HCT116 (cell line): ENCODE measurements at regions not wholly inside any gene's neighbourhood (a gene's known extent, or its start where the extent isn't known, plus 50 kb on each side); places are given as distances from the start of the nearest gene placed in this dataset.

Source experiments
- ATAC-seq: fragments of 200-7000 bp; cut with Tn5 transposase; 2 replicates; pipeline ENCODE4 v1.9.1; 2020; ENCODE audit warnings: mild to moderate bottlenecking, moderate library complexity
- BruUV-seq: library from RNA; stranded (reverse); fragments of 400-500 nt; replicated peaks from 2 replicates; lab custom pipeline; 2021; lab: Mats Ljungman, UMichigan
- CTCF ChIA-PET: fragments of 300-600 bp; sonication (Branson Sonifier 250); formaldehyde crosslinking; loops from one replicate; lab custom pipeline; 2021; ENCODE audit warnings: antibody characterized with exemption; lab: Charles Lee
- POLR2A ChIA-PET: fragments of 300-600, 350-600 bp; sonication (Branson Sonifier 250); formaldehyde crosslinking; loops from one replicate; lab custom pipeline; 2021; ENCODE audit warnings: antibody characterized with exemption; lab: Charles Lee
- RAD21 ChIA-PET, 2 experiments: fragments of 300-600 bp; sonication (Branson Sonifier 250); formaldehyde crosslinking; loops; one replicate each; lab custom pipeline; 2023; ENCODE audit warnings: low total read pairs in 2 of 2; ENCODE audit not compliant: uncharacterized antibody in 2 of 2, unreplicated experiment in 2 of 2, low non-redundant PET in 1 of 2; lab: Charles Lee
- DNase-seq: peaks from one replicate; pipeline ENCODE4 v3.0.0-alpha.2; 2010; ENCODE audit warnings: low read depth, low spot score
- H2AFZ ChIP-seq: fragments of 200-600 bp; shearing (Covaris generic), sonication (generic); 2 replicates; pipeline ENCODE4 v1.6.1; 2017; ENCODE audit warnings: low read depth, mixed run types, mixed read lengths, antibody characterized with exemption, low read length; ENCODE audit not compliant: poor library complexity, severe bottlenecking
- H3K27ac ChIP-seq: 2 replicates; pipeline ENCODE4 v1.5.1; 2012; ENCODE audit warnings: low read depth, low read length
- H3K27me3 ChIP-seq: fragments of 200-600 bp; sonication (generic); 2 replicates; pipeline ENCODE4 v1.6.1; 2016; ENCODE audit warnings: mixed run types, low read length, mixed read lengths; ENCODE audit not compliant: insufficient read depth
- H3K36me3 ChIP-seq, 2 experiments: fragments of 200-500 bp in 1 of 2; fragments of 200-600 bp in 1 of 2; sonication (Bioruptor generic) in 1 of 2; sonication (generic) in 1 of 2; 2 replicates each; pipeline versions ENCODE4 v1.5.1 to v1.6.1; 2014 to 2016; ENCODE audit warnings: low read length in 2 of 2, inconsistent platforms in 1 of 2, mixed read lengths in 1 of 2, mixed run types in 1 of 2; ENCODE audit not compliant: insufficient read depth in 2 of 2, control insufficient read depth in 1 of 2
- H3K4me1 ChIP-seq, 2 experiments: fragments of 200-600 bp in 1 of 2; sonication (generic) in 1 of 2; 2 replicates each; pipeline versions ENCODE4 v1.5.1 to v1.6.1; 2012 to 2017; ENCODE audit warnings: low read length in 2 of 2, inconsistent platforms in 1 of 2, mild to moderate bottlenecking in 1 of 2, mixed read lengths in 1 of 2, mixed run types in 1 of 2, moderate library complexity in 1 of 2; ENCODE audit not compliant: insufficient read depth in 2 of 2, control insufficient read depth in 1 of 2
- H3K4me2 ChIP-seq: fragments of 200-600 bp; sonication (generic); 2 replicates; pipeline ENCODE4 v1.6.1; 2017; ENCODE audit warnings: mixed run types, low read length, mixed read lengths
- H3K4me3 ChIP-seq, 2 experiments: fragments of 200-600 bp in 1 of 2; sonication (generic) in 1 of 2; replicated peaks in 1 of 2; 2 replicates each; pipeline ENCODE4 v1.5.1; 2011 to 2016; ENCODE audit warnings: low read length in 2 of 2, control low read depth in 1 of 2, low read depth in 1 of 2, mild to moderate bottlenecking in 1 of 2, mixed read lengths in 1 of 2, mixed run types in 1 of 2
- H3K79me2 ChIP-seq: fragments of 200-600 bp; sonication (generic); 2 replicates; pipeline ENCODE4 v1.6.1; 2017; ENCODE audit warnings: mild to moderate bottlenecking, mixed run types, low read length, moderate library complexity, mixed read lengths; ENCODE audit not compliant: insufficient read depth
- H3K9ac ChIP-seq: fragments of 200-600 bp; sonication (generic); 2 replicates; pipeline ENCODE4 v1.6.1; 2016; ENCODE audit warnings: low read length, mixed read lengths
- H3K9me2 ChIP-seq: fragments of 200-600 bp; sonication (generic), shearing (Covaris generic); 2 replicates; pipeline ENCODE4 v1.6.1; 2017; ENCODE audit warnings: mixed run types, mild to moderate bottlenecking, moderate library complexity; ENCODE audit not compliant: insufficient read depth
- H3K9me3 ChIP-seq, 2 experiments: fragments of 200-500 bp in 1 of 2; fragments of 200-600 bp in 1 of 2; sonication (Bioruptor generic) in 1 of 2; sonication (generic) in 1 of 2; 2 replicates each; pipeline ENCODE4 v1.6.1; 2014 to 2017; ENCODE audit warnings: low read length in 2 of 2, mixed read lengths in 2 of 2, inconsistent platforms in 1 of 2, low read depth in 1 of 2, mild to moderate bottlenecking in 1 of 2, mixed run types in 1 of 2, moderate library complexity in 1 of 2; ENCODE audit not compliant: control insufficient read depth in 1 of 2, insufficient read depth in 1 of 2
- H4K20me1 ChIP-seq: fragments of 200-600 bp; sonication (generic), shearing (Covaris generic); 2 replicates; pipeline ENCODE4 v1.6.1; 2017; ENCODE audit warnings: mixed run types, mild to moderate bottlenecking, moderate library complexity; ENCODE audit not compliant: insufficient read depth
- ATF3 ChIP-seq: IDR thresholded peaks from 2 replicates; pipeline ENCODE4 v1.6.1; 2012
- CBX3 ChIP-seq: IDR thresholded peaks from 2 replicates; pipeline ENCODE4 v1.6.1; 2012; ENCODE audit warnings: low read depth
- CEBPB ChIP-seq: IDR thresholded peaks from 2 replicates; pipeline ENCODE4 v1.6.1; 2012; ENCODE audit warnings: low read depth
- ELF1 ChIP-seq: IDR thresholded peaks from 2 replicates; pipeline ENCODE4 v1.6.1; 2012; ENCODE audit warnings: low read depth, borderline replicate concordance
- FOSL1 ChIP-seq: IDR thresholded peaks from 2 replicates; pipeline ENCODE4 v1.6.1; 2012; ENCODE audit warnings: low read depth
- POLR2A ChIP-seq: IDR thresholded peaks from 2 replicates; pipeline ENCODE4 v1.7.0; 2011; ENCODE audit warnings: borderline replicate concordance; ENCODE audit not compliant: insufficient read depth, insufficient read length; ENCODE audit errors: extremely low read depth
- POLR2AphosphoS5 ChIP-seq: IDR thresholded peaks from 2 replicates; pipeline ENCODE4 v1.6.1; 2011; ENCODE audit warnings: mild to moderate bottlenecking, low read depth, low read length, moderate library complexity
- REST ChIP-seq: IDR thresholded peaks from 2 replicates; pipeline ENCODE4 v1.6.1; 2012; ENCODE audit warnings: low read depth
- SIN3A ChIP-seq: IDR thresholded peaks from 2 replicates; pipeline ENCODE4 v1.6.1; 2012; ENCODE audit warnings: low read depth
- SP1 ChIP-seq: IDR thresholded peaks from 2 replicates; pipeline ENCODE4 v1.6.1; 2012; ENCODE audit warnings: low read depth
- TCF7L2 ChIP-seq: IDR thresholded peaks from 2 replicates; pipeline ENCODE4 v1.7.0; 2011; ENCODE audit warnings: borderline replicate concordance, inconsistent platforms; ENCODE audit not compliant: insufficient read depth, insufficient read length; ENCODE audit errors: extremely low read depth
- YY1 ChIP-seq: IDR thresholded peaks from 2 replicates; pipeline ENCODE4 v1.6.1; 2011; ENCODE audit warnings: low read length, low read depth, moderate library complexity, mild to moderate bottlenecking; ENCODE audit not compliant: insufficient replicate concordance; ENCODE audit errors: extremely low read depth
- ZFX ChIP-seq: fragments of 450-650 bp; IDR thresholded peaks from 2 replicates; pipeline ENCODE4 v1.6.1; 2017
- intact Hi-C: fragments of 100-400 bp; cut with micrococcal nuclease; formaldehyde crosslinking; loops from 2 replicates; pipeline ENCODE4 v1.10.0; 2022
- TF ChIP-seq, protein P1 (sequence below): IDR thresholded peaks from 2 replicates; pipeline ENCODE4 v1.6.1; 2012

DNA sequence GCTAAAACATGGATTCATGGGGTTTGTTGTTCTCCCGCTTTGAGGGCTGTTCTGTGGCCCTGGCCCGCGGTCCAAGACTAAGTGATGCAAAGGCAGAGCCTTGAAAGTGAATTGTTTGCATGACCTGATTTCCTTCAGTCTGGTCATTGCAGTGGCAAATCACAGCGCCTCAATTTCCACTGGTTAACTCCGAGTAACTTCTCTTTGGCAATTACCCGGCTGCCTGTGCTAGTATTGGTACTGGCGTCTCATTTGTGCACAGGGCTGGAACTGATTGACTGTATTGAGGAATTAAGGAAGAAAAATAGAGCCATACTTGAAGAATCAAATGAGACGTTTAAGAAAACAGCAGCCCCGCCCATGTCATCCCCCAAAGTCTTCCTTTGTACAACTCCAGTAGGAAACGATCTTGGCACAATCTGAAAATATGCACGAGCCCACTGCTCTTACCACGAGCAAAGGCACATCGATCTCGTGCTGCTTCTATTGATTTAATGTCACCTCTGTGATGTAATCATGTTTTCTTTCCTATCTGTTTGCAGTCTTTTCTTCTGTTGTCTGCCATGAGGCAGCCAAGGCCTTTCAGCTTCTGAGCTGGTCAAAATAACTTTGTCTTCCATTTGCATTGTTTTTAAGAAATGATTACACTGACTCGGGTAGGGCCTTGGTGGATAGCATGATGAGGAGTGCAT is 60.6 kb upstream of the SHH start:
- no peaks in the 10 kb centered on the region for H4K20me1 ChIP-seq

More for the DNA sequence above, 60.6 kb upstream of the SHH start:
- ATAC-seq: no peak
- Histone ChIP-seq H3K9me3 (no peaks in the 10 kb centered on the region; a peak in 1 of 4 replicates), H3K4me1 (no peaks in the 10 kb centered on the region), H2AFZ (no peak overlapping the region), H3K27ac (no peak overlapping the region), H3K36me3 (no peaks in the 10 kb centered on the region), H3K4me3 (no peak overlapping the region), H3K27me3 (no peaks in the 10 kb centered on the region), H3K9me2 (no peaks in the 10 kb centered on the region), H3K9ac (no peak overlapping the region), H3K4me2 (no peak overlapping the region), H3K79me2 (no peaks in the 10 kb centered on the region)
- no peak for TF ChIP-seq ZFX
- TF ChIP-seq REST: no peak
- no peak for TF ChIP-seq CBX3
- no peak for TF ChIP-seq TCF7L2
- TF ChIP-seq SIN3A: no peak
- TF ChIP-seq FOSL1: no peak
- TF ChIP-seq SP1: no peak
- no peak for TF ChIP-seq YY1
- no peak for TF ChIP-seq ELF1
- no peak for TF ChIP-seq CEBPB
- no peak for TF ChIP-seq POLR2AphosphoS5
- TF ChIP-seq ATF3: no peak
- TF ChIP-seq POLR2A: no peak
- TF ChIP-seq, protein P1, sequence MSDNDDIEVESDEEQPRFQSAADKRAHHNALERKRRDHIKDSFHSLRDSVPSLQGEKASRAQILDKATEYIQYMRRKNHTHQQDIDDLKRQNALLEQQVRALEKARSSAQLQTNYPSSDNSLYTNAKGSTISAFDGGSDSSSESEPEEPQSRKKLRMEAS: no peak
- DNase-seq: no peak
- CTCF ChIA-PET: interaction anchor here (2.4 kb wide), 1 partner anchor 10 kb away, joined by 6 read pairs; no protein-coding TSS in a partner anchor
- BruUV-seq: no TSS peak
- RAD21 ChIA-PET: no interaction called here
- POLR2A ChIA-PET: no interaction called here
- intact Hi-C loops: no loop called here
